NCI-H2029 (cell line): ENCODE measurements at regions not wholly inside any gene's neighbourhood (a gene's known extent, or its start where the extent isn't known, plus 50 kb on each side); places are given as distances from the start of the nearest gene placed in this dataset.

Source experiments
- DNase-seq: peaks from one replicate; lab custom pipeline; 2025; lab: John Stamatoyannopoulos, UW

GRCh38 chr9:129240581-129241211 is 62.6 kb upstream of the IER5L start:
- DNase-seq, result no peak

DNA sequence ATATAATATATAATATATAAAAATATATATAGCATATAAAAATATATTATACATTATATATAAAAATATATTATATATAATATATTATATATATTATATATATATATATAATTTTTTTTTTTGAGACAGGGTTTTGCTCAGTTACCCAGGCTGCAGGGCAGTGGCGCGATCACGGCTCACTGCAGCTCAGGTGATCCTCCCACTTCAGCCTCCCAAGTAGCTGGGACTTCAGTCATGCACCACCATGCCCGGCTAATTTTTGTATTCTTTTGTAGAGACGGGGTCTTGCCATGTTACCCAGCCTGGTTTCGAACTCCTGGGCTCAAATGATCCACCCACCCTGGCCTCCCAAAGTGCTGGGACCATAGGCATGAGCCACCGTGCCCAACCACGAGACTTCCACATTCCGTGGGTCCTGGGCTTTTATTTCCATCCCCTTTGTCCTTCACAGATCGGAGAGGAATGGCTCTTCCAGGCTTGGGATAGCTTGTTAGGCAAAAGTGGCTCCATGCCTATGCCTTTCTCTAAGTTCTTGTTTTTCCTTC is 62.0 kb upstream of the IER5L start:
- no peak for DNase-seq

- no peak for DNase-seq
These were observed 59.7 kb upstream of the IER5L start for GRCh38 chr9:129237803-129238202.

- no peak for DNase-seq
These were observed 59.1 kb upstream of the IER5L start for GRCh38 chr9:129237164-129237611.

DNA sequence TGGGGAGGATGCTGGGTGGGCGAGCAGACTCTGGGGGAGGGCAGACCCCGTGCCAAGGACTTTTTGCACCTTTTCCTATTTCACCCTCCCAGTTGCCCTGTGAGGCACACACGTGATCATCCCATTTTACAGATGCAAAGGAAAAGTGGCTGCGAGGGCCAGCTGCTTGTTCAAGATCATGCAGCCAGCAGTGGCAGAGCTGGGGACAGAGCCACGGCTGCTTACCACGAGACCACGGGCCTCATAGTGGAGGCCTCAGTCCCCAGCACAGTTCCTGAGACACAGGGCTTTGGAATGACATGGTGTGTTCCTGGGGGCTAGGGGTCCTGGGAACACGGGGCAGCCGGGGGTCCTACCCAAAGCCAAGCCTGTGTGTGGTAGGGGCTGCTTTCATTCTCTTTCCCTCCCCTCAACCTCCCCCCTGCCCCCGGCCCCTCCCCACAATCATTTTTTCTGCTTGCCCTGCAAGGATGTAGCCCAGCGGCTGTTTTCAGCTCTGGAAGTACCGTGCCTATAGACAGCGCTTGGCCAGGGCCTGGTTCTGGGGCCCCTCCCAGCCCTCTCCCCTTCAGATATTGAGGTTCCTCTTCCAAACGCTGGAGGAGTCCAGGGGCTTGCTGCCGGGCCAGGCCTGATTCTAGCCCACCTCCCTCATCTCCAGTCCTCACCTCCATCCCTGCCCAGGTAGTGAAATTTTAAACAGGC is 58.5 kb upstream of the IER5L start:
- DNase-seq, result no peak

DNA sequence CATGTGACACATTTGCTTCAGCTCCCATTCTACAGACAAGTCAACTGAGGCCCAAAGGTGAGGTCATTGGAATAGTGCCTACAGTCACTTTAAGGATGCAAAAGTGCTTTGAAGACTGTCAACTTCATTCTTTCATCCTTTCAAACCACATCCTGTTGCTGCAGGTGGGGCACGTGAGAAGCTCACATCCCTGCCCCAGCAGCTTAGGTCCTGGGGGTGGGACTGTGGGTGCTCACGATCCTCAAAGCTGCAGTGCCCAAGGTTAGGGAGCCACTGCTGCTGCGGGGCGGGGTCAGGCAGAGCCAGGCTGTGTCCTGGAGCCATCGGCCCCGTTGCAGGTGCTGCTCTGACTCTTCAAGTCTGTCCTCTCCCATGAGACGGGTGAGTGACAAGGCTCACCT is 57.9 kb upstream of the IER5L start:
- DNase-seq, result no peak

DNA sequence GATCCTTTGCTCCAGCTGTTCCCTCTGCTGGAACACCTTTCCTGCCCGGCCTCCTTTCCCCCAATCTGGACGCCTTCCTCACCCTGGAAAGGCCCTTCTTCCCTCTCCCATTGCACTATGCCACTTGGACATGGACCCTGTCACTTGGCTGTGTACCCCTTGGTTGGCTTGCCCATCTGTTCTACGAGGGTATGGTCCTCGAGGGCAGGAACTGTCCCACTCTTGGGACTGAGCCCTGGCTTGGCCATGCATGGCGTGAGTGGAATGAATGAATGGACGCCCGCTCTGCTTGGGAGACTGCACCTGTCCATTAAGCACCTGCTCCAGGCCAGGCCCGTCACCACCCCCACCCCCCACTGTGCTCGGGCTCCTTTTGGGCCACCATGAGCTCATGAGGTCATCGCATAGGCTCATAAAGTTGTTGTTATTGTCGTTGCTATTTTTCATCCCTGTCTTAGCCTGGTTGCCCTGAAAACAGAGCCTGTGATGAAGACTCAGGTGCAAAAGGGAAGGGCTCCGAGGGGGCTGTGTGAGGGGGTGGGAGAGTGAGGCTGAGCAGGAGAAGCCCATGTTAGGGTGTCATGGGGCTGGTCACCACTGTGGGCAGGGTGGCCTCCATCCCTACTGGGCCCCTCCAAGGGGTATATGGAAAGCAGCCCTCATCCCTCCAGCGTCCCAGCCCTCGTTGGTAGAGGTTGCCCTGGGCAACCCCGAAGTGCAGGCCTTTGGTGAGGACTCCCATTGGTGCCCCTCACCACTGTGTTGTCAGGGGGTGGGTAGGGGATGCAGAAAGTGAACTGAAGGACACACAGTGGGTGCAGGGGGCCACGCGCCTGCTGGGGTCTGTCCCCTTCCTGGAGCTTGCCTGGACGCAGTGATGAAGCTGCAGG is 57.2 kb upstream of the IER5L start:
- DNase-seq, result no peak

DNA sequence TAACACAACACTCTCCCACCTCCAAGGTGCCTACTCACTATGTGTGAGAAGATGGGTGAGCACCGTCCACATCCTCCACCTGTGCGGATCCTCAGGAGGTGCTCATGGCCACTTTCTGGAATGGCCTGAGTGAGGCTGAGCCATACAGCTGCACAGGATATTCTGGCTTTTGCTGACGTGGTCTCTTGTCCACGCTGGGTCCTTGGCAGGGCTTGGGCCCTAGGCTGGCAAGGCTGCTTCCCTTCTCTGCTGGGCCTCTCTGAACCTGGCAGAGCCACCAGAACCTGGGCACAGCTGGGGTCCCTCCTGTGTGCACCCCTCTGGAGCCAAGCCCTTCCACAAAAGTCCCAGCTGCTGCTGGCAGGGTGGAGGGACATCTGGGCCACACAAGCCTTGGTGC is 56.4 kb upstream of the IER5L start:
- no peak for DNase-seq

GRCh38 chr9:129232839-129233591 is 55.0 kb upstream of the IER5L start:
- no peak for DNase-seq

DNA sequence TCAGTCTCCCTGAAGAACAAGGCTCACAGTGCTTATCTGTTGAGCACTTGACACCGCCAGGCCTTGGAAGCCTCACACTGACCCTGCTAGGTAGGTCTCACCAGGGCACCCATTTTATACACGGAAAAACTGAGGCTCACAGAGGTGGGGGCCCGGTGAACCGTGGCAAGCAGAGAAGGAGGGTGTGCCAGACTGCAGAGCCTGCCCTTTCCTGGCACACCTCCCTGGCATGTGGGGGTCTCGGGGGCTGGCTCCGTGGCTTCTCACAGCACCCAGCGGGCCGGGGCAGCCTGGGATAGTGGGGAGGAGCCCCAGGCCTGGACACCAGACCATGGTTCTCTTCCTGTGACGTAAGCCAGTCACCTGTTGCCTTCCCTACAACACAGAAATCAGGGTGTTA is 53.7 kb upstream of the IER5L start:
- no peak for DNase-seq

DNA sequence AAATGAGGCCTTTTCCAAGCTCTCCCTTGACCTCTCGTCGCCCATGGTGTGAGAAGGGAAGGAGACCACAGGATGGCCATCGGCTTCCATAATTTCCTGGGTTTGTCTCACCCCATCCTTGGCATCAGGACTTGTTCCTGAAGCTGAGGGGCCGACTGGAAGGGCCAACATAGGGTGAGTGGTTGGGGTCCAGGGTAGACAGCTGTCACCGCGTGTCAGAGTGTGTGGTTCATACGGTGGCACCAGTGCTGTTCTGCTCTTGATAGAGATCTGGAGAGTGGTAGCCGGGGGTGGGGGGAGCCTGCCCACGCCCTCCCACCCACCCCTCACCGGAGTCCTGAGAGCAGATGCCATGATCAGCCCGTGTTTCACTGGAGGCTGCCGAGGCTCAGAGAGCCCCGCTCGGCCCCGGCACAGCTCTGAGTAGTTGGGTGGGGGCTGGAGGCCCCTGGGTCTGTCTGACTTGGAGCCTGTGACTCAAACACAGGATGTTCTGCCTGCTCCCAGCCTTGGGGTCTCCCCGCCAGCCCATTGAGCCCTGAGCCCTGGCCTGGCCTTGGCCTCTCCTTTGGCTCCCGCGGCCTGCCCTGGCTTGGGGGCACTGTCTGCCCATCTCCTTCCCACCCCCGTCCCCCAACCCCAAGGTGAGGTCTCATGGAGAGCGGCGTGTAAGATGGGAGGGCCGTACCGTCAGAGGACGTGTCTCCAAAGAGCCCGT is 53.1 kb upstream of the IER5L start:
- DNase-seq, result no peak

DNA sequence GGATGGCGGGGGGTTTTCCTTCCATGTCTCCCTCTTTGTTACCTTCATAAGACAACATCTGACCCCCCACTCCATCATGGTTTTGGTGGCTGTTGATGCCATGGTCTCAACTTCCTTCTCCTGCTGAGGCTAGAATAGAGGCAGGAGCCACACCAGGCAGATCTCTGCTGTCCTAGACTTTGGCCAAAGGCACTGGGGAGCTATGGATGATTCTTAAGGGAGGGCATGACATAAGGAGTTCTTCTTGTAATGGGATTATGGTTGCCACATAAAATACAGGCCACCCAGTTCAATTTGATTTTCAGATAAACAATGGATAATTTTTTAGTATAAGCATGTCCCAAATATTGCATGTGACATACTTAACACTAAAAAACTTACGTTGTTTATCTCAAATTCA is 52.2 kb upstream of the IER5L start:
- no peak for DNase-seq
